ENCODE measurements at regions not wholly inside any gene's neighbourhood (a gene's known extent, or its start where the extent isn't known, plus 50 kb on each side); places are given as distances from the start of the nearest gene placed in this dataset.

DNA sequence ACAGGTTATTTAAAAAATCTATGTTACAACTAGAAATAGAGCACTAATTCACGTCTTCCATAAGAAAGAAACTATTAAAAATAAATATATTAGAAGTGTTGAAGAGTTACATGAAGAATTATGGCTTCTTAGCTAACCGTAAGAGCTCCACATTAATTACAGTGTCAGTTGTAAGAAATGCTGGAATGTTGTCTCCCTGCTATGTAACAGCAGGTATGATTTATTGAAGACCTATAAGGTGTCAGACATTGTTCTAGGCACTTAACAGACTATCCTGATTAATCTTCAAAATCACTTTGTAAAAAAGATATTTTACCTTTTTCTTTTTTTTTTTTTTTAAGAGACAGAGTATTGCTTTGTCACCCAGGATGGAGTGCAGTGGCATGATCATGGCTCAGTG, 75.8 kb upstream of the NEBL start:
- no peak for DNase-seq
- in situ Hi-C loops (cut with HindIII; ENCODE audit: low pct_ligation_motif_present, low pct_unique_long_range_greater_than_20kb, low sequenced_read_pairs), result no loop called here

DNA sequence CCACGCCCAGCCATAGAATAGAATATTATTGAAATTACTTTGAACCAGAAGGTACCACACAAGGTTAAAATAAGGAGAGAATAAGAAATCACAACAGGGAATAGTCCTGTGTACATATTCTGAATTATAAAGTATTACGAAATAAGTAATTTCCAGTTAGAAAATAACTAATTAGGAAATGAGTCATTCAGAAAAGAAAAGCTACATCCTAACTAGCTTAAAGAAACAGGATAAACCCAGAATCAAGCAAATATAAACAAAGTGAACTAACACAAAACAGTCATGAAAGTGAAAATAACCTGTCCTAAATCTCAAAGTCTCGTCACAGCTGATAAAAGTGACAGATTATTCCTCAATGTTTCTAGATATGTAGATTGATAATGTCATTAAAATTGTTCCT, 74.8 kb upstream of the NEBL start:
- DNase-seq, result no peak
- in situ Hi-C loops (cut with HindIII; ENCODE audit: low pct_ligation_motif_present, low pct_unique_long_range_greater_than_20kb, low sequenced_read_pairs), result no loop called here

GRCh38 chr10:20970708-20971107, 73.6 kb upstream of the NEBL start:
- in situ Hi-C loops (cut with HindIII; ENCODE audit: low pct_ligation_motif_present, low pct_unique_long_range_greater_than_20kb, low sequenced_read_pairs), result no loop called here
- DNase-seq, result no peak

- no peak for DNase-seq
- in situ Hi-C loops (cut with HindIII; ENCODE audit: low pct_ligation_motif_present, low pct_unique_long_range_greater_than_20kb, low sequenced_read_pairs), result no loop called here
Measured at GRCh38 chr10:20970044-20970443, 72.9 kb upstream of the NEBL start.

- no peak for DNase-seq
- in situ Hi-C loops (cut with HindIII; ENCODE audit: low pct_ligation_motif_present, low pct_unique_long_range_greater_than_20kb, low sequenced_read_pairs), result no loop called here
Measured at GRCh38 chr10:20966426-20966825, 69.3 kb upstream of the NEBL start.

DNA sequence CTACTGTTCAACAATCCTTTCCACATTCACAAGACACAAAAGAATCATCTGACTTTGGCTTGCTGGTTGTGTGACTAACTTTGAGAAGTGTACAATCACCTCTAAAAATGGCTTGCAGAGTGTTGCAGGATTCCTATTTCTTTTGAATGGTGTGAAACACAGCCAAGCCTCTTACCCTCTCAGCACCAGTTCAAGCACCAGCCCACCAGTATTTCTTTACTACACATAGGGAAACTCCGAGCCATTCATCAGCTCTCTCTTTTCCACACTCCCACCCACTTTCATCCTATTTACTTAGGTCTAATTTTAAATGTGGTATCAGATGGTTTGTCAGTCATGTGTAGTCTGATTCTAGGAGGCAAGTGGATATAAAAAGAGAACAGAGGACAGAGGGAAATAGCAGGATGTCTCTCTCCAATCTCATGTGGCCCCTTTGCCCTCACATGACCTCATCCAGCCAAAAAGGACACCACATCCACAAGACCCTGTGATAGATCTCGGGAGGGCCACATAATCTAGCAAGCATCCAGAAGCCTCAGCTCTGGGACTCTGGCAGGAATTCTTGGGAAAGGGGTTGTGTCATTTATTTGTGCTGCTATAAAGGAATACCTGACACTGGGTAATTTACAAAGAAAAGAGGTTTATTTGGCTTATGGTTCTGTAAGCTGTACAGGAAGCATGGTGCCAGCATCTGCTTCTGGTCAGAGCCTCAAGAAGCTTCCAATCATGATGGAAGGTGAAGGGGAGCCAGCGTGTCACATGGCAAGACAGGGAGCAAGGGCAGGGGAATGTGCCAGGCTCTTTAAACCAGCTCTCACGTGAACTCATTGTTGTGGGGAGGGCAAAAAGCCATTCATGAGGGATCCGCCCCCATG, 66.8 kb upstream of the NEBL start:
- in situ Hi-C loops (cut with HindIII; ENCODE audit: low pct_ligation_motif_present, low pct_unique_long_range_greater_than_20kb, low sequenced_read_pairs), result no loop called here
- DNase-seq, result no peak

- DNase-seq, result no peak
- in situ Hi-C loops (cut with HindIII; ENCODE audit: low pct_ligation_motif_present, low pct_unique_long_range_greater_than_20kb, low sequenced_read_pairs), result no loop called here
Measured at GRCh38 chr10:20963056-20963455, 65.9 kb upstream of the NEBL start.

- in situ Hi-C loops (cut with HindIII; ENCODE audit: low pct_ligation_motif_present, low pct_unique_long_range_greater_than_20kb, low sequenced_read_pairs), result no loop called here
- no peak for DNase-seq
Measured at GRCh38 chr10:20962165-20962564, 65.1 kb upstream of the NEBL start.

- no peak for DNase-seq
- in situ Hi-C loops (cut with HindIII; ENCODE audit: low pct_ligation_motif_present, low pct_unique_long_range_greater_than_20kb, low sequenced_read_pairs), result no loop called here
Measured at GRCh38 chr10:20959242-20959641, 62.1 kb upstream of the NEBL start.

- in situ Hi-C loops (cut with HindIII; ENCODE audit: low pct_ligation_motif_present, low pct_unique_long_range_greater_than_20kb, low sequenced_read_pairs), result no loop called here
- DNase-seq, result no peak
Measured at GRCh38 chr10:20958764-20959163, 61.7 kb upstream of the NEBL start.

- in situ Hi-C loops (cut with HindIII; ENCODE audit: low pct_ligation_motif_present, low pct_unique_long_range_greater_than_20kb, low sequenced_read_pairs), result no loop called here
Measured at GRCh38 chr10:20958225-20958624, 61.1 kb upstream of the NEBL start.

DNA sequence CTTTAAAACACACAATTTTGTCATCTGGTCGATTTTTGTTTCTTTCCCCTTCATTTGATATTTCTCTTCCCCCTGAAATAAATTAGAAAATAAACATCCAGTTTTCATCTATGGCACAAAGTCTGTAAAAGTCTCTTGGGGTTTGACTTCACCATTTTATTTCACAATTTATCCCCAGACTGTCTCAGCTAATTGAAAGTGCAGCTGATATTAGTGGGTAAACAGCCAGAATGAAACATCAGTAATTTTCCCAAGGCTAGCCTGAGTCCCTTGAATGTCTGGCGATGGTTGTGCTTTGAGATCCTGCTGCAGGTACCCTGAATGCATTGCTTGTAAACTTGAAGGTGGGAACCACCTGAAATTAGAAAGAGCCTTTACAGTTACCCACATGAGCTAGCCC, 60.6 kb upstream of the NEBL start:
- in situ Hi-C loops (cut with HindIII; ENCODE audit: low pct_ligation_motif_present, low pct_unique_long_range_greater_than_20kb, low sequenced_read_pairs), result no loop called here
- DNase-seq, result no peak

More at GRCh38 chr10:20958225-20958624, 61.1 kb upstream of the NEBL start:
- no peak for DNase-seq

DNA sequence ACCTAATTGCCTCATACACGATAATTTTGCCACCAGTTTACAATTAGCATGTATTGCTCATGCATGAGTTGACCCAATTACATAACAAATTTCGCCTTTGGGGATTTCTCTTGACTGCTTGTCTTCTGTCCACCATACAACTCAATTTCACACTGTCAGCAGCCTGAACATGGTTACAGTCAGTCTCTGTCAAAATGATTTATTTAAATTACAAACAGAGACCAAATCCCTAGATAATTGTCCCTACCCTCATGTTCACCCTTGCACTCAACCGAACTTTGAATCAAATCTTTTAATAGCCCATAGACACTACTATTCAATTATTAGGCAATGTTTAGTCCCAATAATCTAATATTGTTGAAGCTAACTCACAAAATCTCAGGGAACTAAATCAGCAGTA, 59.7 kb upstream of the NEBL start:
- in situ Hi-C loops (cut with HindIII; ENCODE audit: low pct_ligation_motif_present, low pct_unique_long_range_greater_than_20kb, low sequenced_read_pairs), result no loop called here
- DNase-seq, result no peak

DNA sequence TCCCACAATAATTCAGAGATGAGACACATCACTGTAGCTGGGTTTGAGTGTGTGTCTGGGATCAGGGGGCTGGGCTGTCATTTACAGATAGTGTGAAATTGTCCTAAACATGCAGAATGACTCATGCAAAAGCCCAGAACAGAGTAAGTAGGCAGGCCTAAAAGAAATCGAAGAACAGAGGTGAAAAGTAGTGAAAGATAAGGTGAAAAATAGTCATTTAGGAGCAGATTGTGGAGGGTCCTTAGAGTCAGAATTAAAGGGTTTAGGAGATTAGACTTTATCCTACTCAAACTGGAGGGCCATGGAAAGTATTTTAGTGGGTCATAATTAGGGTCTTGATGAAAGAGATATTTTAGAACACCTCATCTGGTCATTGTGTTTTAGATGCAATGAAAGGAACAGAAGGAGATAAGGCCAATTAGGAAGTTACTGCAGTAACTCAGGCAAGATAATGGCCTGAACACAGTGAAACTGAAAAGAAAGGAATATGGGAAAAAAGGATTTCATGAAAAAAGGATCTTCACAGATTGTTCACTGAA, 58.3 kb upstream of the NEBL start:
- in situ Hi-C loops (cut with HindIII; ENCODE audit: low pct_ligation_motif_present, low pct_unique_long_range_greater_than_20kb, low sequenced_read_pairs), result no loop called here
- no peak for DNase-seq

GRCh38 chr10:20954519-20954918, 57.4 kb upstream of the NEBL start:
- no peak for DNase-seq
- in situ Hi-C loops (cut with HindIII; ENCODE audit: low pct_ligation_motif_present, low pct_unique_long_range_greater_than_20kb, low sequenced_read_pairs), result no loop called here

- in situ Hi-C loops (cut with HindIII; ENCODE audit: low pct_ligation_motif_present, low pct_unique_long_range_greater_than_20kb, low sequenced_read_pairs), result no loop called here
- no peak for DNase-seq
Measured at GRCh38 chr10:20953120-20953519, 56.0 kb upstream of the NEBL start.

- in situ Hi-C loops (cut with HindIII; ENCODE audit: low pct_ligation_motif_present, low pct_unique_long_range_greater_than_20kb, low sequenced_read_pairs), result no loop called here
- DNase-seq, result no peak
Measured at GRCh38 chr10:20949967-20950366, 52.9 kb upstream of the NEBL start.

DNA sequence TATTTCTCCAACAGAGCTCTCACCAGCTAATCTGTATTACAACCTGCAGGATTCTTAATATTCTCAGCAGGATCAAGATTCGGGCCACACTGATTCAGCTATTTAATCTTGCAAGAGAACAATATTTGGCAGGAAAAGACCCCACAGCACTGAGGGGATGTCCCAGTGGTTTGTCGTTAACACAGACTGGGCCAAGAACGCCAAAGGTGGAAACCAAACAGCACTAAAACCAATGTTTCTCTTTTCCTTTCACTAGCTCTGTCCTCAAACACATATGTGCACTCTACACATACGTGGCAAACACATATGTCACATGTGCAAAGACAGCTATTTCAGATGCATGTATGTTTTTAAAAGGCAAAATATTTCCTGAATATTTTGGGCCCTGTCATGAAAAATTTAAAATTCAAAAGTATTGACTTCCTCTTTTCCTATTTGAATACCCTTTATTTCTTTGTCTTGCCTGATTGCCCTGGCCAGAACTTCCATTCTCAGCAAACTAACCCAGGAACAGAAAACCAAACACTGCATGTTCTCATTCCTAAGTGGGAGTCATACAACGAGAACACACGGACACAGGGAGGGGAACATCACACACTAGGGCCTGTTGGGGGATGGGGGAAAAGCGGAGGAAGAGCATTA, 51.7 kb upstream of the NEBL start:
- DNase-seq, result no peak
- in situ Hi-C loops (cut with HindIII; ENCODE audit: low pct_ligation_motif_present, low pct_unique_long_range_greater_than_20kb, low sequenced_read_pairs), result no loop called here

Measured in ACHN (cell line).